HG03575 (cell line): ENCODE measurements at regions not wholly inside any gene's neighbourhood (a gene's known extent, or its start where the extent isn't known, plus 50 kb on each side); places are given as distances from the start of the nearest gene placed in this dataset.

Experiments
- ATAC-seq: cut with Tn5 transposase; IDR thresholded peaks from one replicate; pipeline ENCODE4 v1.9.1; 2021; ENCODE audit not compliant: unreplicated experiment, insufficient number of reproducible peaks, low FRiP score; ENCODE audit errors: extremely low read depth

DNA sequence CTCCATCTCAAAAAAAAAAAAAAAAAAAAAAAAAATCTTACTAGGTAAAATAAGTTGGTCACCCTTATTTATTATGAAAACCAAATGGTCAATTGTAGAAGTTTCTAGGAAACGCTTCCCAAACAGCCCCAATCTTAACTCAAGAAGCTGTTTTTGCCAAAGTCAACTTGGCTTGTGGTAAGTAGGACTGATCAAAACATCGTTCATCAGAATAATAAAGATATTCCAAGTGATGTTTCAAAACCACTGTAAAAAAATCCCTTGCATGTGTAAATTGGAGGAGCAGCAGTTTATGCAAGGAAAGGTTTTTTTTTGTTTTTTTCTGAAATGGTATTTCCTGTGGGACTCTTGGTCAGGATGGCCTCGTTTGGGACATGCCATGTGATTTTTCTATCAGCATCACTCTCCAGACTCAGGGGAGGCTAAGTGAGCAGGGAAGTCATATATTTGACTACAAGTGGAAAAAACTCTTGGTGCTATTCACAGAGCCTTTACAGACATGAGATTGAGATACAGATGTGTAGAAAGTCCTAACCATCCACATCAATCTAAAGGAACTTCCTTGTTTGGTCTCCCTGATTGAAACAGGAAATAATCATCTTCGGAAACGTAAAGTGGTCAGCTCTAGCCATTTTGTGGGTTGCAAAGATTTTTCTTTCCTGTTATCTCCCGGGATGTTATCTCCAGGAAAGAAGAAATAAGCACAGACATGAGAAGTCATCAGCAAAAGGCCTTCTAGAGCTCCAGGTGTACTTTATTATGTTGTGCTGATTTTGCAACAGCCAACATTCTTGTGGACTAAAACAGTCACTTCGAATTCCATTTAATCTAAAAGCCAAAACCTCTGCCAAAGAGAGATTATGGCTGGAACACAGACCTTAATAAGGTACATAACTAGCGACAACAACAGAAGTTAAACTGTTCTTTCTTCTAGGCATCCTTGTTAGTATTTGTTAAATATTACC lies 177.8 kb downstream of the EDN1 start:
- ATAC-seq = no peak

- no peak for ATAC-seq
Observed at GRCh38 chr6:12472601-12473038, 182.5 kb downstream of the EDN1 start.

DNA sequence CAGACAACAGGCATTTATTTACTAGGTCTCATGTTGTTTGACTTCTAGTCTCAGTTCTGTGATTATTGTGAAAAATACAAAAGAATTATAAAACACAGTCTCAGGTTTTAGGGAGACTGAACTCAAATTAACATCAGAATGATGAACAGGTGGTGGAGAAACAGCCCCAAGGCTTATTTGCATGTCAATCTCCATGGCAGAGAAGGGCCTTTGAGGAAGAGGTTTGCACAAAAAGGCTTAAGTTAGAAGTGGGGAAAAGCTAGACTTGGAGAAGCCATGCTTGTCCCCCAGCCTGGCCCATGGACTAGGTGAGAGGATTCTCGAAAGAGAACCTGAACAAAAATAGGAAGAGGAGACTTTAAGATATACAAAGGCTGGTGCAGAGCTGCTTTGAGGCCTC lies 183.3 kb downstream of the EDN1 start:
- ATAC-seq = no peak

DNA sequence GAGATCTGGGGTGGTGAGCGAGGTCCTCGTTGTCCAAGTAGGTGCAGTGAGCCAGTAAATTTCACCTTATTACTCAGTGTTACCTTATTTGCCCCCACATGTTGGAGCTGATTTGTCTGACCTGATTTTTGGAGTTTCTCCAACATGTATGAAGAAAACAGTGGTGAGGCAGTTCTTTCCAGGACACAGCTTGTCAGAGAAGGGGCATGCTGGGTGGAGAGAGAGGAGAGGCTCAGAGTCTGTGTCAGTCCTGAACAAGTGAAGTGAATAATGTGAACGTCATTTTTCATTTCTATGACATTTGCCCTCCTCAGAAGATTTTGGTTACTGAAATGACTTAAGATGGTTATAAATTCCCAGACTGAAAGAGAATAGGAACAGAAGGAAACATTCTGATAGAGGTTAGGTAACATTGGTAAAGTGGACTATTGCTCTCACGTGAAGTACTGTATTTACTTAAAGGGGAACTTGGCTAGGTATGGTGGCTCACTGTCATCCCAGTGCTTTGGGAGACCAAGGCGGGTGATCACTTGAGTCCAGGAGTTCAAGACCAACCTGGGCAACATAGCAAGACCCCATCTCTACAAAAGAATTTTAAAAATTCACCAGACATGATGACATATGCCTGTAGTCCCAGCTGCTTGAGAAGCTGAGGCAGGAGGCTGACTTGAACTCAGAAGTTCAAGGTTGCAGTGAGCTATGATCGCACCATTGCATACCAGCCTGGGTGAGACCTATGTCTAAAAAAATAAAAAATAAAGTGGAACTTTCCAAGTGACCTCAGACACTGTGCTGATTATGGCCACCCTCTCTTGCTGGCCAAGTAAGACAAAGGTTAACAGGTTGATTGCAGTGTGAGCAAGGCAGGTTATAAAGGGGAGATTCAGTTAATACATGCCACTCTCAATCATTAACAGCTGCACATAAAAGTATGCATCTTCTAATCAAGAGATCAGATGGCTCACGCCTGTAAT lies 184.3 kb downstream of the EDN1 start:
- ATAC-seq = no peak

DNA sequence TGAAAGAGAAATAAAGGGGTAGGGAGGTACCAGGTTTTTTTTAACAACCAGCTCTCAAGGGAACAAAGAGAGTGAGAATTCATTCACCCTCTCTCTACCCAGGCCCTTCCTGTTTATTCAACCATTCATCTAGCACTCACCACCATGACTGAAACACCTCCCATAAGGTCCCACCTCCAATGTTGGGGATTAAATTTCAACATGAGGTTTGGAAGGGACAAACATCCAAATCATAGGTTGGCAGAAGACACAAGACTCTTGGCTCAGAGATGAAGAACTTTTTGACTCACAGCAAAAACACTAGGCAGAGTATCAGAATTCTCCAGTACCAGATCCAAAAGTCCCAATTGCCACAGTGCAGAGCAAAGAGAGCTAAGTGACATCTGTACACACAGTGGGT lies 186.3 kb downstream of the EDN1 start:
- ATAC-seq = no peak

DNA sequence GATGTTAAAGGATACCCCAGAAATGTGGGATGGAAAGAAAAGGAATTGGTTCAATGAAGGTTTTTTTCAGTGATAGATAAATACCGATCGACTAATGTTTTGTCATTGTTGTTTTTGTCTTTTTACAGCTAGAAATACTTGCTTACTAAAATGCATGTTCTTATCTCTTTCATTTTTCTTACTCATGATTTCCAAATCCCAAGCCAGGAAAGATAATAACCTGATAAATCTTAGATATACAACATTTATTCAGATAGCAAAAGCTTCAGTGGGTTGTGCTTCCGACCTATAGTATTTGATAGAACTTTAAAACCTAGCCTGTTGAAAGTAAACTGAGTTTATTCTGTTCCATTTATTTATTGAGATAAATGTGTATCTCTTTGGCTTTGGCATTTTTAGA lies 187.5 kb downstream of the EDN1 start:
- no peak for ATAC-seq

GRCh38 chr6:12478921-12479320 lies 188.8 kb downstream of the EDN1 start:
- ATAC-seq = no peak

DNA sequence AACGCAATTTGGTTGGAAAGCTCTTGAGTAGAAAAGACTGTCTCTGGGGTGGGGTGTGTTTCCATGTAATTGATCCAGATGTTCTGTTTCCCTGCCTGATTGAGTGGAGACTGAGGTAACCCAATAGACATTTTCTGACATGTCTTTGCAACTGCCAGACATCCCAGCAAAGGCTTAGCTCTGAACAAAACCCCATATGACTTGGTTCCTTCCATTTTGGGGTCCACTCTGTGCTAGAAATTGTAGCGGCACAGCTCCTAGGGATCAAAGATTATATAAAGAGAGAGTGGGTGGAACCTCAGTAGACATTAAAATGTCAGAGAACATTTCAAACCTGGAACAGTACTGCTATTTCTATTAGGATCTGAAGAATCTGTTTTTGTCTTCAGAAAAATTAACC lies 189.3 kb downstream of the EDN1 start:
- ATAC-seq = no peak

DNA sequence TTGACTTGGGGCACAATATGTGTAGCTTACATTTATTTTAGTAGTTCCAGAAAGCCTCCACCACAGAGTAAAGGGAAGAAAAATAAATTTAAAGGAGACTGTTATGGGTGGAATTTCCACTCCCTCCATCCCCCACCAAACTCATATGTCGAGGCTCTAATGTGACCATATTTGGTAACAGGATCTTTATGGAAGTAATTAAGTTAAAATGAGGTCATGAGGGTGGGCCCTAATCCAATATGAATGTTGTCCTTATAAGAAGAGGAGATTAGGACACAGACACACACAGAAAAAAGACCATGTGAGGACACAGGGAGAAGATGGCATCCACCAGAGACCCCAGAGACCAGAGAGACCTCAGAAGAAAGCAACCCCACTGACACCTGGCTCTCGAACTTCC lies 189.7 kb downstream of the EDN1 start:
- no peak for ATAC-seq

DNA sequence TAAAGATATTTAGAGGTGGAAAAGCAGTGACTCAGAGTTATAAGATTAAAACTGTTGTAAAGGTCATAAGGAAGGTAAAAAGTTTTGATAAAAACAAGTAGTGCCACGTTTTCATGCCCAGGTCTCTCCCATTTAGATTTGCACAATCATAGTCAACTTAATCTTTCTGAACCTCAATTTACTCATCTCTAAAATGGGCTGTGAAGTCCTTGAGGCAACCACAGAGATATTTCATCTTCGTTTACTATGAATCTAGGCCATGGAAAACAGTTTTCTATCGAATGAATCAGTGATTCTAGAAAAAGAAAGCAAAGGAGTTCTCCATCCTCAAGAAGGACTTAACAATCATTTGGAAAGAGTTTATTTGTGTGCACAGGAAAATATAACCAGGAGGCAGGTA lies 190.2 kb downstream of the EDN1 start:
- no peak for ATAC-seq

DNA sequence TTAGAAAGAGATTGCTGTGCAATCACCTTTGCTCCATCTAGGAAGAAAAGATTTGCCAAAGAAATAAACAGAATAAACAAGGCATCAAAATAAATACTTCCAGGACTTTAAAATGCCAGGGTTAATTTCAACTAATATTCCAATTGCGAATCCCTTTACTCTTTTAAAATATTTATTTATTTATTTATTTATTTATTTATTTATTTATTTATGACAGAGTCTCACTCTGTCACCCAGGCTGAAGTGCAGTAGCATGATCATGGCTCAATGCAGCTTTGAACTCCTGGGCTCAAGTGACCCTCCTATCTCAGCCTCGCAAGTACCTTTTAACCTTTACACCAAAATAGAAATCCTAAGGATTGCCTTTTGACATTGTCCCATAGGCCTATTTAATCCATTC lies 191.1 kb downstream of the EDN1 start:
- ATAC-seq = no peak

DNA sequence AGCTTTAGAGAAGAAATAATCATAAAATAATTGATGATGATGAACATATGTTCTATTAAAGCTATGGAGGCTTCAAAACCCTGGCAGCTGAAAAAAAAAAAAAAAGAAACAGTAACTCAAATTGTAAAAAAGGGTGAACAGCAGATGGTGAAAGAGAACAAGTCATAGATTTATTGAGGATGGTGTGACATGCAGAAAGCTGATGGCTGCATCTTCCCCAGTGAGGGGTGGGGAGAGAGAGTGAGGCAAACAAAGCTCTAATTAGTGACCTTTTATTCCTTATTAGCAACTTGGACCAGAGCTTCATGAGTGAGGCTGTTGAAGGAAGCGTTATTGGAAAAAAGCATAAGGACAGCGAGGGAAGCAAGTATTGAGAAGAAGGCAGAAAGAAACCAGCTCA lies 191.7 kb downstream of the EDN1 start:
- no peak for ATAC-seq

DNA sequence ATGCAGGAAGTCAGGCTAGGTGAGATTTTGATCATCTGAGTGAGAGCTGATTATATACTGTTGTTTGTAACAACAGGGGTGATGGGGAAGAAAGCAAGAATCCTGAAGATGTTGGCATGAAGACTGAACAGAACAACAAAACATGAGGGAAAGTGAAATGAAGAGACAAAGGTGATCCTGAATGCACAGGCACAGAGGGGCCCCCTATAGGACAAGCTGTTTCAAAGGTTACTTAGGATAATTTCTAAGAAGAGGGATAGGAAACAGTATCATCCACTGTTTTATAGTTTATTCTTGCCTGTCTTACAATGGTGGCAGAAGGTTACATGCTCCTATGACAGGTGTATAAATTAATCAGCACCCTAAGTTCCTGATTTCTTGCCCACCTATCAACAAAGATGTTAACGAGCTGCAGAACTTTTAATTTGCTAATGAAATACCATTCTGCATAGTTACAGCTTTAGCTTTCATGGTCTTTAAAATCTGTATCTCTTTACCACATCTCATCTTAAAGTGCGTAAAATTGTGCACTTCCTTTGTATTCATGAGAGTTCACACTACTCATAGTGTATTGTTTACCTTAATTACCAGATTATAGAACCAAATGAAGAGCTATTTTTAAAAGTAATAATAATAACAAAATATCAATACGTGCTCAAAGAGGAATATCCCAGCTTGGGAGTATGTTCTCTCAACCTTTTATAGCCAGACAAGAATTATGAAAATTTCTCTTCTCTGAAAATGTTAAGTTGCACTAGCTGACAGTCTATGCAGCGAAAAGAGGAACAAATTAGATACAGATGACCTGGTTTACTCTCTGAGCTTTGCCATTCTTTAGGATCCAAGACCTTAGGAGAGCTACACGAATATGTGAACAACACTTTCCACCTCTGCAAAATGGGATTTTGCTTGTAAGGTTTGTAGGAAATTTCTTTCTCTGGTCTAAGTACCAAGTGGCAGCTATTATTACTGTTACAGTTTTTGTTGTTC lies 192.5 kb downstream of the EDN1 start:
- ATAC-seq = no peak

GRCh38 chr6:12483712-12484111 lies 193.6 kb downstream of the EDN1 start:
- no peak for ATAC-seq

DNA sequence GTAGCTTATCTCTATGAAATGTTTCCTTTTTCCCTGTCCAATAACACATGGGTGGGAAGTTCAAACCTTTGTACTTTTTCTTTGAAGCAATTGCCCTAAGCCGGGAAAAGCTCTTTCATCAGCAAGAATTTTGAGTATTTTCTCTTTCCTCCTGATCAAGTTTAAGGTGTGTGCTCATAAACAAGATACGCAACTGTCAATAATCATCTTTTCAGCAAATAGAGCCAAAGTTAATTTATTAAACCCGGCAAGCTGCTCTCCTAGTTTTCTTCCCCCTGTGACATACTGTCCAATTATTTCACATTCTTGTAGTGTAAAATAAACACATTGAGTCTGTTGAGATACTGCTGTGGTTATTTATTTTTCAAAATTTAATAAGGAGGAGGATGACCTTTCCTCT lies 194.4 kb downstream of the EDN1 start:
- ATAC-seq = no peak

- no peak for ATAC-seq
Observed at GRCh38 chr6:12485226-12485764, 195.1 kb downstream of the EDN1 start.

GRCh38 chr6:12485837-12486236 lies 195.7 kb downstream of the EDN1 start:
- ATAC-seq = no peak

GRCh38 chr6:12490351-12490903 lies 200.3 kb downstream of the EDN1 start:
- ATAC-seq = no peak
